Mesodermal cell (in vitro differentiated cells): ENCODE measurements at regions not wholly inside any gene's neighbourhood (a gene's known extent, or its start where the extent isn't known, plus 50 kb on each side); places are given as distances from the start of the nearest gene placed in this dataset.

Source experiments
- H3K27ac ChIP-seq: 2 replicates; pipeline ENCODE4 v1.7.0; 2013; ENCODE audit warnings: mild to moderate bottlenecking, low read depth, low read length, moderate library complexity; ENCODE audit not compliant: severe bottlenecking
- H3K36me3 ChIP-seq: 2 replicates; pipeline ENCODE4 v1.7.1; 2013; ENCODE audit warnings: mild to moderate bottlenecking, low read length, moderate library complexity; ENCODE audit not compliant: control insufficient read depth, insufficient read depth
- H3K4me1 ChIP-seq: one replicate; pipeline ENCODE4 v1.7.1; 2013; ENCODE audit warnings: mild to moderate bottlenecking, low read length; ENCODE audit not compliant: insufficient read depth, control insufficient read depth, poor library complexity, severe bottlenecking
- H3K4me3 ChIP-seq: 2 replicates; pipeline ENCODE4 v1.7.0; 2013; ENCODE audit warnings: low read length, control low read depth, mild to moderate bottlenecking; ENCODE audit not compliant: insufficient read depth, poor library complexity, severe bottlenecking; ENCODE audit errors: extremely low read depth
- H3K9me3 ChIP-seq: 2 replicates; pipeline ENCODE4 v1.7.1; 2013; ENCODE audit warnings: mild to moderate bottlenecking, low read length, moderate library complexity; ENCODE audit not compliant: control insufficient read depth
- WGBS, 2 experiments: methylation state at CpG; one replicate each; pipeline ENCODE4 v1.1.5; 2013; ENCODE audit warnings: missing lambda C conversion rate in 2 of 2; ENCODE audit not compliant: insufficient coverage in 2 of 2; 5-methylcytosine and 5-hydroxymethylcytosine counted together

DNA sequence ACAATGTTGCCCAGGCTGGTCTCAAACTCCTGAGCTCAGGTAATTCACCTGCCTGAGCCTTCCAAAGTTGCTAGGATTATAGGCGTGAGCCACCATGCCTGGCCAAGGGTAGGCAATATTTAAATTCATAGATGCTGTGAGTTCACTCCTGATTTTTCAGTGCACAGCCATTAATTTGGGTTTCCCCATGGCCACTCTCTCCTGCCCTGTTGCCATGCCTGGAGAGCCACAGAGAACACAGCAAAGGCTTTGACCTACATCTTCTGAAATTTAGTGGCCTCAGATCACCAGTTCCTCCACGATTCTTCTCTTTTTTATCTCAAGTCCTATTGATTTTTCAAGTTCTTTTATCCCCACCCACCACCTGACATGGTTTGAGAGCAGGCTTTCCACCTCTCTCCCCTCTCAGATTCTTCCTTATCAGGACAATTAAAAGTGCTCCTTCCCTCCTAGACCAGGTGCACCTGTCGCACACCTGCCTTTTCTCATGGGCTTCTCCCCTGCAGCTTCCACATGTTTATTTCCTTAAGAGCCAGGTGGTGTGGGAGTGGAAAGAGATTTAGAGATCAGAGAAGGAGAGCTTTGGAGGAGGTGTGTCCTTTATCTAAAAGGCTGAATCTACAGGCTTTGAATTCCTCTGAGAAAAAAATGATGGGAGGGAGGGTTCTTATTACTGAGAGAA is 123.8 kb downstream of the ADRA2A start:
- Histone ChIP-seq H3K9me3 (no peaks in the 10 kb centered on the region), H3K27ac (no peak overlapping the region), H3K36me3 (no peaks in the 10 kb centered on the region), H3K4me1 (no peaks in the 10 kb centered on the region), H3K4me3 (no peak overlapping the region)
- 85 to 100% methylated on average over 1 to 2 of the region's 3 CpGs for WGBS, 2 experiments

GRCh38 chr10:111203615-111204014 is 126.8 kb downstream of the ADRA2A start:
- Histone ChIP-seq H3K4me3 (no peak overlapping the region), H3K9me3 (no peaks in the 10 kb centered on the region), H3K4me1 (no peaks in the 10 kb centered on the region), H3K36me3 (no peaks in the 10 kb centered on the region), H3K27ac (no peak overlapping the region)
- no CpG with 5 or more reads among the region's 2 CpGs for WGBS, 2 experiments

GRCh38 chr10:111204838-111205237 is 128.0 kb downstream of the ADRA2A start:
- no peak overlapping the region for H3K27ac ChIP-seq
- 72 to 87% methylated on average over 3 to 4 of the region's 5 CpGs for WGBS, 2 experiments

GRCh38 chr10:111206521-111206920 is 129.7 kb downstream of the ADRA2A start:
- Histone ChIP-seq H3K4me3 (no peak overlapping the region), H3K9me3 (no peaks in the 10 kb centered on the region), H3K36me3 (no peaks in the 10 kb centered on the region), H3K4me1 (no peaks in the 10 kb centered on the region), H3K27ac (no peak overlapping the region)

More at GRCh38 chr10:111204838-111205237, 128.0 kb downstream of the ADRA2A start:
- H3K4me3 ChIP-seq, result no peak overlapping the region
- no peaks in the 10 kb centered on the region for H3K4me1 ChIP-seq
- H3K9me3 ChIP-seq, result no peaks in the 10 kb centered on the region
- no peaks in the 10 kb centered on the region for H3K36me3 ChIP-seq

- 72 to 75% methylated on average over 3 to 4 of the region's 5 CpGs for WGBS, 2 experiments
- Histone ChIP-seq H3K27ac (no peak overlapping the region), H3K4me3 (no peak overlapping the region), H3K36me3 (no peaks in the 10 kb centered on the region), H3K9me3 (no peaks in the 10 kb centered on the region), H3K4me1 (no peaks in the 10 kb centered on the region)
Measured at GRCh38 chr10:111207500-111207899, 130.7 kb downstream of the ADRA2A start.

GRCh38 chr10:111208951-111209350 is 132.1 kb downstream of the ADRA2A start:
- H3K4me1 ChIP-seq, result no peaks in the 10 kb centered on the region
- H3K4me3 ChIP-seq, result no peak overlapping the region
- no peaks in the 10 kb centered on the region for H3K36me3 ChIP-seq
- no peaks in the 10 kb centered on the region for H3K9me3 ChIP-seq
- 71 to 92% methylated on average over 1 to 2 of the region's 3 CpGs for WGBS, 2 experiments
- H3K27ac ChIP-seq, result no peak overlapping the region

DNA sequence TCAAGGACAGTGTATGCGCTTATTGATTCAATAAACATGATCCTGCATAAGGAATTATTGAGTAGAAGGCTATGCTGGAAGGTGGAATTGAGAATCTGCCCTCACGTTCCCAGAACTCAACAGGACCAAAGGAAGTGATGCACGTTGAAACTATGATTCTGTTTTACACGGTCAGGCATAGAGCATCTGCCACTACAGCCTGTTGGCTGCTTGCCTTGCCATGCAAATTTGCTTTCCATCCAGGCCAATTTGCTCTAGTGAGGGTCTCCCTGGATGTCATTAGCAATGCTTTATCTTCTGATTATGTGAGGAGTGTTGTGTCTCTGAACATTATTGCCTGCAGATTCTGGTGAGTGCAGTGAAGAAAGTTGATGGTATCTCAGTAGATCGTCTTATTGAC is 132.9 kb downstream of the ADRA2A start:
- no peaks in the 10 kb centered on the region for H3K36me3 ChIP-seq
- no peak overlapping the region for H3K27ac ChIP-seq
- H3K9me3 ChIP-seq, result no peaks in the 10 kb centered on the region
- WGBS, 2 experiments, result 89 to 91% methylated on average over 4 to 5 of the region's 5 CpGs
- no peaks in the 10 kb centered on the region for H3K4me1 ChIP-seq
- no peak overlapping the region for H3K4me3 ChIP-seq

DNA sequence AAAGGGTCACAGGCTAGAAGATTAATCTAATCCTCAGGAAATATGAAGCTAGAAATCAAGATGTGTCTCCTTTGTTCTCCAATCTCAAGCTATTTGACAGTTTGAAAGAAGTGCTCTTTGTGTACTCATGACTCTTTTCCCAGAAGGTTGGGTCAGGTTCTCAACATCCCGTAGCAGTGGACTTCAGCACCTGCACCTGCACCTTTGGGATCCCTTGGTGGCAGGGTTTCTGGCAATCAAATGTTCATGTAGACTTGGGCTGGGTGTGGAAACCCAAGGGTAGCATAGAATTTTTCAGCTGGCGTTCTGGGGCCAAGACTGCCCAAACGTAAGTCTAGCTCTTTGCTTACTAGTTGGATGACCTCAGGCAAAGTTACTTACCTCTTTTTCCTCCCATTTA is 134.4 kb downstream of the ADRA2A start:
- Histone ChIP-seq H3K36me3 (no peaks in the 10 kb centered on the region), H3K4me3 (no peak overlapping the region), H3K27ac (no peak overlapping the region), H3K4me1 (no peaks in the 10 kb centered on the region), H3K9me3 (no peaks in the 10 kb centered on the region)
- WGBS, 2 experiments, result 89 to 93% methylated on average over 2 to 3 of the region's 3 CpGs

- Histone ChIP-seq H3K4me3 (no peak overlapping the region), H3K36me3 (no peaks in the 10 kb centered on the region), H3K27ac (no peak overlapping the region), H3K9me3 (no peaks in the 10 kb centered on the region), H3K4me1 (no peaks in the 10 kb centered on the region)
- WGBS, 2 experiments, result no CpG with 5 or more reads among the region's 3 CpGs
Measured at GRCh38 chr10:111211706-111212105, 134.9 kb downstream of the ADRA2A start.

- H3K9me3 ChIP-seq, result no peaks in the 10 kb centered on the region
- H3K36me3 ChIP-seq, result no peaks in the 10 kb centered on the region
- WGBS, 2 experiments, result 72 to 80% methylated on average over 6 to 8 of the region's 10 CpGs
- no peaks in the 10 kb centered on the region for H3K4me1 ChIP-seq
- no peak overlapping the region for H3K27ac ChIP-seq
- H3K4me3 ChIP-seq, result no peak overlapping the region
Measured at GRCh38 chr10:111221682-111222480, 145.1 kb downstream of the ADRA2A start.

DNA sequence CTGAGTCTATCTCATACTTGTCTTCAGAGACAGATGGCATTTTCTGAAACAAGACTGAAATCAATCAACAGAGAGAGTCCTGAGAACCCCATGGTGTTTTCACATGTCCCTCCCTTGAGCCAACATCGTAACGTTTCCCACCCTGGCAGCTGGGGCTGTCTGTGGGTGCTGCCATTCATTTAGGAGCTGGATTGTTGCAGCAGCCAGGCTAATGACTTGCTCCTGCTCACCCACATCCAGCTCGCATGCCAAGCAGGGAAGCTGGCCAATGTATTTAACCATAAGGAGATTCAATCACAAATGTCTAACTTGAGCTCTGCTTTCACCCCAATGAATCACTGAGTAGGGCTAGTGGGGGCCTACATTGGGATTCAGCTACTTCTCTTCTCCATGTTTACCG is 146.1 kb downstream of the ADRA2A start:
- WGBS, 2 experiments, result 72 to 80% methylated on average over 1 to 3 of the region's 4 CpGs
- Histone ChIP-seq H3K9me3 (no peaks in the 10 kb centered on the region), H3K4me3 (no peak overlapping the region), H3K36me3 (no peaks in the 10 kb centered on the region), H3K4me1 (no peaks in the 10 kb centered on the region), H3K27ac (no peak overlapping the region)
